ENCODE measurements at regions not wholly inside any gene's neighbourhood (a gene's known extent, or its start where the extent isn't known, plus 50 kb on each side); places are given as distances from the start of the nearest gene placed in this dataset.
A peak's percentile ranks its signal among the peaks of the same experiment; 100 is the strongest.

GRCh38 chr13:44221657-44222056 is 152.0 kb upstream of the SERP2 start:
- no peak for DNase-seq

GRCh38 chr13:44223770-44224444 is 149.7 kb upstream of the SERP2 start:
- DNase-seq: peak; percentile 27

DNA sequence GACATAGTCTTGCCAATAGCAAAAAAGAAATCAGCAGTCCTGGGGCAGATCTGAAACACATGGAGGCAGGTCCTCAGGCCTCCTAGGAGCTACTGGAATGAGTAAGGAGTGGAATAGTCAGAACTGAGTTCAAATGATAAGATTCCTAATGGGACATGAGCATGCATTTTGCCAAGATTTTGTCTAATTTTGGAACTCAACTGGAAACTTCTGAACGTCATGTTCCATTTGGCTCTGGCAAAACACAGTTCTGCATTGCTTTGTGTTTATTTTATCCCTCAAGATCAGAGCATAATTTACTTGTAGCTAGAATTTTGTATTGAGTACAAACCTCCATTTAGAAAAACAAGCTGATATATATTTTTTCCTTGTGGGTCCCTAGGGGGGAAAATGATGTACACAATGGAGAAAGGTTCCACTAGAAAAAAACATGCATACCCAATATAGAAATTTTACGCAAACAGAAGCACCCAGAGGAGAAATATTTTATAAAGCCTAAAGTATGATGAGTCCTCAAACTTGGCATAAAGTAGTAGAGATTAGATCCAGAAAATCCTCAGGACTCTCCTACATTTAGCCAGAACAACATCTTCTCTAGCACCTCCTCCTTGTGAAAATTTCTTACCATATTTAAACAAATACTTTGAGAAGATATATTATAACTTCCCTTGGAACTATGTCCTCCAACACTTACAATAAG is 149.0 kb upstream of the SERP2 start:
- DNase-seq: peak; percentile 92

- no peak for DNase-seq
Observed at GRCh38 chr13:44229371-44230030, 144.1 kb upstream of the SERP2 start.

DNA sequence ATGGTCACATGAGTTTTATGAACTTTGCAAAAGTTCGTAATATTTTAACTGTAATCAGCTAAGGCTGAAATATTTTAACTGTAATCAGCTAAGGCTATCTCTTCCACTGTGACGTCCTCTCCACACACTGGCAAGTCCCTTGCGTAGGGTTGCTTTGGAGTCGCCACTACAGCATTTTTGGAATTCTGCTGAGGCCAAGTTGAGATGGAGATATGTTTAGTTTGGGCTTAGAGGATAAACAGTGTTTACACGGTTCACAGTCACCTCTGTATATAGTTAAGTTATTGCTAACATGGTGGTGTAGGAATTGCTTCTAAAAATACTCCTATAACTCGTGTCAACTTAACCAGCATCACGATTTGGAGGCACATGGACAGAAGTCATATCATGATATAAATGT is 143.6 kb upstream of the SERP2 start:
- DNase-seq: no peak

GRCh38 chr13:44230736-44231135 is 142.9 kb upstream of the SERP2 start:
- no peak for DNase-seq

DNA sequence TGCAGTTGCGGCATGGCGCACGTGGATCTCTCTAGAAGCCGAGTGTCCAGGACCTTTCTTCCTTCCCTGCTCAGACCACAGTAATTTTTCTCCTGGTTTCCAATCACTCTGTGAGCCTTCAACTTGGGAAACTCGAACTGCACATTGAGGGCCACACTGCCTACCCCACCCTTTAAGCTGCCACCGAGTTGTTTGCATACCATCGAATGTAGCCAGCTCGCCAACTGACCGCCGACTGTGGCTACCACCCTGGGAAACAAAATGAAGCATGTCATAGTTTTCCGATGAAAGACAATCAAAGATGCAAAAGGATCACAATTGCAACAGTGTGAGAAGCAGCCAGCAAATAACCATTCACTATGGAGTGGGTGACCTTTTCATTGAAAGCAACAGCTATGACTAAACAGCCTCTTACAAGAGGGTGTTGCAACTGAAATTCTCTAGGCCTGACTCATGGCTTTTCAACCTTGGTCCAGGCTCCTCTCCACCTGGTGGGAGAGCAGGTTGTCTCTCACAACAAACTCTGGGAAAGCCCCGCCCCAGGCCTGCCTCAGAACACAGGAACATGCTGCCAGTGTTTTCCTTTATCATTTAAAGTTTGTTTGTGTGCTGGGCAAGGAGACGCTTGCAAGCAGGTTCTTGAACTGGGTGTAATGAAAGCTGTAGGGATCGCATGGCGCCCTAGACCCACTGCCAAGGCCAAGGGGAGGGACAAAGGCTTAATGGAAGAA is 141.7 kb upstream of the SERP2 start:
- no peak for DNase-seq

DNA sequence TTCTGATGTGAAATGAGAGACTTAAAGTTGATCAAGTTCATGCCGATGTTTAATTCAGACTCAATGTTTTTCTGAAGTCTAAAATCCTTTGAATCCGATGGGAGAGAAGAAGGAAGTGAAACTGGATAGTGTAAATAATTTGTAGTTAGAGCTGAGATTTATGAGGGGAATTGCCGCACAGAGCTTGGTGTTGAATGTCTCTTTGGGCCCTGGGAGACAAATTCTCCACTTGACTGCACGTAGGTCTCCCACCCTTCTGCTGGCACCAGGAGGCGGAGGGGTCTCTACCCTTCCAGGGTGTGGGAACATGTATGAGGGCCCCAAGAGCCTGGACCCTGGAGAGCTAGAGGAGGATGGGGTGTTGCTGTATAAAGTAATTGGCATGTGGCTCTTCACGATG is 140.8 kb upstream of the SERP2 start:
- no peak for DNase-seq

DNA sequence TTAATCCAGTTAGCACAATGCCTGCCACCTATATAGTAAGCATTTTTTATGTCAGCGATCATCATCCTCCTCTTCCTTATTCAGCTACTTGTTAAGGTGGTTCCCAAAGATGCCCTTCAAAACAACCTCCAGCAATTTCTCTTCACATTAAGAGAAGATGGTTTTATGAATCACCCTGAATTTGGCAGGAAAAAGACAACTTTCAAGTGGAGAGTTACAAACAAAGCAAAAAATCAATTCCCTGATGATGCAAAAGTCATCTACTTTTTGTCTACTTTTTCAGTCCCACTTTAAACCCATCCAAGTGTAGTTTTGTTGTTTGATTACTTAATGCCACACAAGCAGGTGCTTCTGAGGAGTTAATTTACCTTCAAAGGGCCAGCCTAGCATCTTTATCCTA is 139.1 kb upstream of the SERP2 start:
- DNase-seq: no peak

DNA sequence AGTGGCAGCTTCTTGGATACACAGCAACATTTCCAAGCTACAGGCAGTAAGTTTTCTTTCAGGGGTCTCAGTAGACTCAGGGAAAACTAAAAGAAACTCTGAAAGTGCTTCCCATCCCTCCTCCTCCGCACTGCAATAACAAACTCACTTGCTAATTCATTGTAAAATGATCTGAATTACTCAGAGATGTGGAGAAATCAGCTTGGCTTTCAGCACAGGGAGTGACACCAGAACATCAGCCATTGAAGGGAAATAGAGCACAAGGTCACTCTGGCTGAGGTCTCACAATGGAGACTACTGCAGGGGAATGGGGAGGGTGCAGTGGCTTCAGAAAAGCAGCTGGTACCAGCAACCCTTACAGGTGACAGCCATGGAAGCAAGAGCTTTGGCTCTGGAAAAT is 137.3 kb upstream of the SERP2 start:
- no peak for DNase-seq

GRCh38 chr13:44236801-44237207 is 136.8 kb upstream of the SERP2 start:
- DNase-seq: no peak

DNA sequence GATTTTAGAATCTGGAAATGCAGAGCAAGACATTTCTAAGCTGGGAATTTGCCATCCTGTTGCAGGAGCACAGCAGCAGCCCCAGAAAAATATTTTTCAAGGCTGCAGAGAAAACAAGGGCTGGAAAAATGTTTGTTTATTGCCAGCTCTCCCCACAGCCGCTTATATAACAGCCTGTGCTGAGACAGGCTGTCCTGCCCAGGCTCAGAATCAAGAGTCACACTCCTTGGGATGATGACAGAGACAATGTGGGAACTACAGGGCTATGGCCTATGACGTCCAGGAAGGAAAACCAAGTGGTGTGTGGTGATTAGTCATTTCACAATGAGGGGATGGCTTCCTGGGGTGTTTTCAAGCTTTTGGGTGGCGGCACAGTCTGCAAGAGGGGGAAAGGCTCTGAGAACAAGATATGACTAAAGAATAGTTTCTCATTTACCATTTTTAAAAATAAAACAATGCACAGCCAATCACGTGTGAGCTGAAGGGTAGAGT is 136.3 kb upstream of the SERP2 start:
- peak; percentile 81 for DNase-seq

DNA sequence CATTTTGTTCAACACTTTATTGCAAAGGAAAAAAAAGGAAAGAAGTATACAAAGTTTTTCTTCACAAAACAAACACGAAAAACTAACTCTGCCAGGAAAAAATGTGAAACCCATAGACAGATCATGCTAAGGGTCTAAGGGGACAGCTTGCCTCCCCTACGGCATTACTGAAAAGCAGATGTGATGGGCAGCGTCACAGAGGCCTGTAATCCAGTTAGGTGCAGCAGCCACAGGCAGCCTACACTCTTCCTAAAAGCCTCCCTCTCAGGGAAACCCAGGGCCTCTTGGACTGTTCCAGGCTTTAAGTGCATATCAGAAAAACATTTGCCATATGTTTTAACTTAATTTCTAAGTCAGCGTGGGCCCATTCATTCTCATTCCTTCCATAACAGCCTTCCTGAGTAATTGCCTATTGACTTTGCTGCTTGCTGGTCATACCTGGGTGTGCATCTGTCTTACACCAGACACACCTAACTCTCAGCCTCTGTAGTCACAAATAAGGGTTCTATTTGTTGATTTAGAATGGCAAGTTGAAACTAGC is 135.7 kb upstream of the SERP2 start:
- DNase-seq: peak; percentile 88

DNA sequence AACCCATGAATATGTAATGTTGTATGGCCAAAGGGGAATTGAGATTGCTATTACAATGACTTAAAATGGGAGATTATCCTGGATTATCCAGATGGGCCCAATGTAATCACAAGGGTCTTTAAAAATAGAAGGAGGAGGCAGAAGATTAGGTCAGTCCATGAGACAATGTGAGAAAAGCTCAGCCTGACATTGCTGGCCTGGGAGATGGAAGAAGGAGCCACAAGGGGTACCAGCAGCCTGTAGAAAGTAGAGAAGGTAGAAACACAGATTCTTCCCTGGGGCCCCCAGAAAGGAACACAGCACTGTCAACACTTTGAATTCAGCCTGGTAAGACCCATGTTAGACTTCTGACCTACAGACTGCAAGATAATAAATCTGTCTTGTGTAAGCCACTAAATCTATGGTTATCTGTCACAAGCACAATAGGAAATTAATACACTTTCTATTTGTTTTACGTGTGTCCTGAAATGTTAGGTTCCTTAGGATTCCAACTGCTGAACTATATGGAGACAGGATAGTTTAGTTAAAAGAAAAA is 132.9 kb upstream of the SERP2 start:
- no peak for DNase-seq

DNA sequence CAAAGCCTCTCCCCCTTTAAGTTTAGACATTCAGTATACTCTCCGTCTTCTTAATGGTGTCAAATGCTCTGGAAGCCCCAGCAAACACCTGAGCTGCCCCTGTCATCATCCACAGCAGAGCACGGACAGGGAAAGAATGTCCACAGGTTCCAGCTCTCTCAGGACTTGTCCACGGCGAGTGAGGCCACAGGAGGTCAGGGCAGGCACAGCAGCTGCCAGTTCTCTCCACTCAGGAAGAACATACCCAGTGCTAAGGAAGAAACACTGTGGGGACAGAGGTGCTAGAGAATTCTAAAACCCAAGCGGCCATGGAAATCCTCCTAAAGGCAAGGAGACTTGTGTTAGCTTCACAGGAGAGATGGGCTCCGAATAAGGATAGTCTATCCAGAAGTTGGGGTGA is 132.0 kb upstream of the SERP2 start:
- DNase-seq: no peak

DNA sequence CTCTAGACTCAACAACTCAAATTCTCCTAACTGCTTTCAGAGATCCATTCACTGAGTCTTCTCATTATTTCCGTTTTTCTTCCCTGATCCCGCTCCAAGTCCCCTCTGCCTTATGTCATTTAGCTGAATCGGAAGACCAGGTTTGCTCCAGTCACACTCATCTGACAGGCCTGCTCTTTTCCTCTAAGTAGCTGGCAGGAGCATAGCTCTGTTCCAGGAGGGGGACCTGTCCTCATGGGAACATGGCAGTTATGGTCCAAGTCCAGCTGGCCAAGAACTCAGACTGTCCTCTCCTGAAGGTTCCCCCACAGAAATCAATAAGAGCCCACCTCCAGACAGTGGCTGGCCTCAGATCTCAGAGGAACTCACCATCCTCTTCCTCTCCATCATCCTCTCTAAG is 130.9 kb upstream of the SERP2 start:
- no peak for DNase-seq

- no peak for DNase-seq
Observed at GRCh38 chr13:44243198-44243857, 130.3 kb upstream of the SERP2 start.

DNA sequence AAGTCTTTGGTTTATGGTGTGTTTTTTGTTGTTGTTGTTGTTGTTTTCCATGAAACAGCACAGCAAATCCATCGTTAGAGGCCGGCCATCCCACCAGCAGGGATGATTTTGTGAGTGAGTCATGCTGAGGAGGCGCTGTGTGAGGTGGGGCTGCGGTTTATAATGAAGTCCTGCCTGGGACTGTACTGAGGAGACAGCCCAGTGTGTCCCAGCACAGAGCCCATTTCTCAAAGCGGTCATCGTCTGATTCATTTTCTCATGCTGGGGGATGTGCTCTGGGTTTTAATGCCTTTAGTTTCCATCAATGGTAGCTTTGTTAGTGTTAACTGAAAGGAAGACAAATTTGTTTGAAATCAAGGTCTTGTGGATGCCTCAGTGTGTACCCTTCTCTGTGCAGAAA is 129.3 kb upstream of the SERP2 start:
- no peak for DNase-seq

GRCh38 chr13:44249431-44249836 is 124.2 kb upstream of the SERP2 start:
- peak; percentile 76 for DNase-seq

GRCh38 chr13:44252938-44253337 is 120.7 kb upstream of the SERP2 start:
- no peak for DNase-seq

DNA sequence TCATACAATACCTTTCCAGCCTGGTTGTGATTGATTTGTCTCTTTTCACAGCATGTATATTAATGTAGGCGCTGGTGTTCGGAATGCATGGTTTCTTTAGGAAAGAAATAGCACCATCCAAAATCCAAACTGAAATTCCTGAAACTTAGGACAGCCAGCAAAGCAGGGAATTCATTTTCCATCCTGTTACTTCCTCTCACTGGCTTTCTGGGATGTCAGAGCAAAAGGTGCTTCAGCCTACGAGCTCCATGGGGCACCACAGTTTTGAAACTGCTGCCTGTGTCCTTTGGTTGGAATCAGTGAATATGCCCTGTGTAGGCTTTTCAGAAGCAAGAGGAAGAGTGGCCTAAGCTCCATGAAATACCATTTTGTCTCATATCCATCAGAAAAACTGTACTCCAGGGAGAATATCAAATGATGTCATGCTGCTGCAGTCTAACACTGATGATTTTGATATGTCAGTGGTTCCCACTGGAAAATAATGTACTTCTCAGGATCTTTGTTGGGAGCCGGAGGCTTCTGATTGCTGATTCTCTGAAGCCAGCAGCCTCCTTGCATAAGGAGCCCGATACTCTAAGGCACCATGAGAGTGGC is 117.8 kb upstream of the SERP2 start:
- no peak for DNase-seq
